GM12891 (cell line): ENCODE measurements at regions not wholly inside any gene's neighbourhood (a gene's known extent, or its start where the extent isn't known, plus 50 kb on each side); places are given as distances from the start of the nearest gene placed in this dataset.

ENCODE experiments used
- POLR2A ChIP-seq: IDR thresholded peaks from 2 replicates; pipeline ENCODE4 v1.6.1; 2011; ENCODE audit warnings: low read depth, low read length, control low read depth
- POLR2AphosphoS5 ChIP-seq: IDR thresholded peaks from 2 replicates; pipeline ENCODE4 v1.6.1; 2011; ENCODE audit warnings: low read depth, low read length, control low read depth
- TAF1 ChIP-seq: IDR thresholded peaks from 2 replicates; pipeline ENCODE4 v1.6.1; 2011; ENCODE audit warnings: low read depth, low read length, control low read depth

- TF ChIP-seq POLR2AphosphoS5 (no peak), TAF1 (no peak), POLR2A (no peak)
Observed at GRCh38 chr7:98697485-98698240, 80.6 kb downstream of the NPTX2 start.
